ENCODE measurements at regions not wholly inside any gene's neighbourhood (a gene's known extent, or its start where the extent isn't known, plus 50 kb on each side); places are given as distances from the start of the nearest gene placed in this dataset.

DNA sequence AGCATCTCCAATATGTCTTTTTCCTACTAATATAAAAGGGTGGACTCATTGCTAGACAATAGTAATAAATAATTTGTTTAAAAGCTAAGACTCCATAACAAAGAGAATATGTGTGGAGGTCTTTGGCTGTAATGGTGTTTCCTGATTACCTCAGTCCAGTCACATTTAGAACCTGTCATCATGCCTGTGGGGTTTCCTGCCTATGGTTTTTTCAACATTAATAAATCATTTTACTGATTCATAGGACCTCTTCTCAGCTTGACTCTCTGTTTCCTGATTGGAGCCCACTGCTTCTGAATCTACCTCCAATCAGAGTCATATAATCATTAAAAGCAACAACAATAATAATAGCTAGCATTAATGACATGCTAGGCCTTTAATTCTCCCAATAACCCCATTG, 52.4 kb upstream of the GNAI1 start:
- TF ChIP-seq ZFX (IDR thresholded peaks at IDR 0.05): no peak

DNA sequence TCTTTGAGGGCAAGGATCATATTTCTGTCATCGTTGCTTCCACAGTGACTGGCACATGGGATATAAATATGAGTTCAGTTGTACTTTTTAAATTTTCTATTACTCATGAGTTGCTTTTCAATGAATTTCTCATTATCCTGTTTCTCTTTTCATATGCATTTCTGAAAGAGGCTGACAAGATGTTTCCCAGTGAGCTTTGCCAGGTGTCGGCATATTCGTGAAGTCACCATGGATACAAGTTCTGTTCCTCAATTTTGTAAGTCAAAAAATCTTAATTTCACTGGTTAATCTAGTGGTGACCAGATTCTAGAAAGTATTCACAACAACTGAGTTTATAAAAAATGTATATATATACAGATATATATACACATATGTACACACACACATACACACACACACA, 55.7 kb upstream of the GNAI1 start:
- TF ChIP-seq CTCF (conservative IDR thresholded peaks at IDR 0.05) (no peak), ZFX (IDR thresholded peaks at IDR 0.05) (no peak)
- no peak overlapping the region for H3K27ac ChIP-seq

More for the DNA sequence above, 52.4 kb upstream of the GNAI1 start:
- H3K27ac ChIP-seq: no peak overlapping the region

GRCh38 chr7:80078159-80078731, 56.4 kb upstream of the GNAI1 start:
- no peak for TF ChIP-seq ZFX (IDR thresholded peaks at IDR 0.05)
- no peak for TF ChIP-seq CTCF (conservative IDR thresholded peaks at IDR 0.05)
- no peak overlapping the region; the same call in 1 of the 2 replicates for H3K27ac ChIP-seq

DNA sequence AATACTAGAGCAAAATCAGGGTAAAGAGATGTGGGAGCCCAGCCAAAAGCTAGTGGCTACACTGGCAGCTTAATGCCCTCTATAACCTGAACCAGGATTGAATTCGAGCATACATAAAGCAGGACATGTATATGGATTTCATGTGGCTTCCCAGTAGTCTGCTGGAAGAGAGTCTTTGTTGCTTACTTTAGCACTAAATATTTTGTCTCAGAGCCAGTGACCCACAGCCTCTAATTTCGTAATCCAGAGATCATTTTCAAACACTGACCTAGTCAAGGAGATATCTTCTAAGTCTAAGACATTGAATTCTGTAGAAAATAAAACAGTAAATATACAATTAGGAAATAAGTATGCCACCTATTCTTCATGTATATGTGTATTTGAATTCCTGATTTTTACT, 64.2 kb upstream of the GNAI1 start:
- no peak for TF ChIP-seq ZFX (IDR thresholded peaks at IDR 0.05)
- TF ChIP-seq CTCF (conservative IDR thresholded peaks at IDR 0.05): no peak
- H3K27ac ChIP-seq: no peak overlapping the region

- no peak overlapping the region for H3K27ac ChIP-seq
- TF ChIP-seq CTCF (conservative IDR thresholded peaks at IDR 0.05) (no peak), ZFX (IDR thresholded peaks at IDR 0.05) (no peak)
Observed at GRCh38 chr7:80066639-80067038, 68.0 kb upstream of the GNAI1 start.

GRCh38 chr7:80063834-80064233, 70.8 kb upstream of the GNAI1 start:
- no peak overlapping the region for H3K27ac ChIP-seq
- no peak for TF ChIP-seq CTCF (conservative IDR thresholded peaks at IDR 0.05)
- TF ChIP-seq ZFX (IDR thresholded peaks at IDR 0.05): no peak

DNA sequence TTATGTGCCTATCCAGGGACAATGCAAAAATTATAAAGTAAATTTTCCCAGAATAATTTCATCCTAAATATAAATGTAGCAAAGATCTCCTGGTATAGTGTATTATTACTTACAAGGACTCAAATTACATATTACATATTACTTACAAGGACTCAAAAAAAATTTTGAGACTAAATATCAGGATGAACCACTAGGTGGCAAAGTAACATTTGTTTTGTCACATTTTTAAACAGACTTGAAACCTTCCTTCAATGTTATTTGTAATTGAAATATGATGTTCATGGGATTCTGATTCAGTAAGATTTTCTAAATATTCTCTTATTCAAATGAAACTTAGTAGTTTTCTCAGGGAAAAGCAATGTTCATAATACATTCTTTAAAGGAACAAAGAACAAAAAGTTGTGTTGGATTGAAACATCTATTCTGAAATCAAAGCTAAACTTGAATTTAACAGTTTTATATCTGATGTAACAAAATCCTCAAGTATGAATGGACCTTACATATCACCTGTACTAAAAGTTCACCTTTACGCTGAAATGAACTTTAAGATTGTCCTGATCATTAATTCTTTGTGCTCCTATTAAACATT, 74.3 kb upstream of the GNAI1 start:
- no peak overlapping the region for H3K27ac ChIP-seq
- TF ChIP-seq CTCF (conservative IDR thresholded peaks at IDR 0.05) (peak; percentile 78), ZFX (IDR thresholded peaks at IDR 0.05) (no peak)

DNA sequence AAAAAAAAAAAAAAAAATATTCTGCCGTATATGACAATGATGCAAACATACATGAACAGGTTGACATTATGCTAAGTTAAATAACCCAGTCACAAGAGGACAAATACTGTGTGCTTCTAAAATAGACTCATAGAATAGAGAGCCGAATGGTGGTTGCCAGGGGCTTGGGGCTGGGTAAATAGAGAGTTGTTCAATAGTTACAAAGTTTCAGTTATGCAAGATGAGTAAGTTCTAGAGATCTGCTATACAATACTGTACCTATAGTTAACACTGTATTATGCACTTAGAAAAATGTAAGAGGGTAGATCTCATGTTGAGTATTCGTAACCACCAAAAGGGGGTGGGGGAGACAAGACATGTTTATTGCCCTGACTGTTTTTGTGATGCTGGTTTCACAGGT, 77.1 kb upstream of the GNAI1 start:
- TF ChIP-seq CTCF (conservative IDR thresholded peaks at IDR 0.05): no peak
- no peak overlapping the region for H3K27ac ChIP-seq

Measured in C4-2B (cell line).